Testis (tissue), 2 donors: ENCODE measurements at regions not wholly inside any gene's neighbourhood (a gene's known extent, or its start where the extent isn't known, plus 50 kb on each side); places are given as distances from the start of the nearest gene placed in this dataset.

Source experiments
- DNase-seq: peaks from one replicate; pipeline ENCODE4 v3.0.0-alpha.2; 2019
- H3K27ac ChIP-seq, 2 donors: fragments of 200-600 bp; sonication (generic); one replicate each; pipeline ENCODE4 v1.5.1; 2019
- H3K27me3 ChIP-seq: fragments of 200-600 bp; sonication (generic); one replicate; pipeline ENCODE4 v1.5.1; 2019
- H3K36me3 ChIP-seq: fragments of 200-600 bp; sonication (generic); one replicate; pipeline ENCODE4 v1.5.1; 2017; ENCODE audit warnings: low read depth; ENCODE audit errors: missing control alignments
- H3K4me1 ChIP-seq: fragments of 200-600 bp; sonication (generic); one replicate; pipeline ENCODE4 v1.5.1; 2019
- H3K4me3 ChIP-seq, 2 donors: fragments of 200-600 bp; sonication (generic); one replicate each; pipeline ENCODE4 v1.5.1; 2017 to 2019
- H3K9me3 ChIP-seq: fragments of 200-600 bp; sonication (generic); one replicate; pipeline ENCODE4 v1.5.1; 2017
- POLR2A ChIP-seq: fragments of 450-650 bp; IDR thresholded peaks from one replicate; pipeline ENCODE4 v1.6.1; 2017; ENCODE audit warnings: antibody characterized with exemption, mild to moderate bottlenecking, moderate library complexity
- WGBS, 2 donors: methylation state at CpG; one replicate each; pipeline ENCODE4 v1.1.5; 2018; 5-methylcytosine and 5-hydroxymethylcytosine counted together
- intact Hi-C: fragments of 100-400 bp; cut with DNase I; formaldehyde crosslinking; loops from one replicate; pipeline ENCODE4 v1.15.1; 2023; ENCODE audit warnings: low total_unique reads
- TF ChIP-seq, protein P1 (sequence below), 3 experiments: fragments of 450-650 bp in 2 of 3; fragments of 200-600 bp in 1 of 3; sonication (generic) in 1 of 3; IDR thresholded peaks; one replicate each; pipeline ENCODE4 v1.5.1; 2016 to 2019; ENCODE audit warnings: antibody characterized with exemption in 3 of 3, mild to moderate bottlenecking in 2 of 3, moderate library complexity in 1 of 3

DNA sequence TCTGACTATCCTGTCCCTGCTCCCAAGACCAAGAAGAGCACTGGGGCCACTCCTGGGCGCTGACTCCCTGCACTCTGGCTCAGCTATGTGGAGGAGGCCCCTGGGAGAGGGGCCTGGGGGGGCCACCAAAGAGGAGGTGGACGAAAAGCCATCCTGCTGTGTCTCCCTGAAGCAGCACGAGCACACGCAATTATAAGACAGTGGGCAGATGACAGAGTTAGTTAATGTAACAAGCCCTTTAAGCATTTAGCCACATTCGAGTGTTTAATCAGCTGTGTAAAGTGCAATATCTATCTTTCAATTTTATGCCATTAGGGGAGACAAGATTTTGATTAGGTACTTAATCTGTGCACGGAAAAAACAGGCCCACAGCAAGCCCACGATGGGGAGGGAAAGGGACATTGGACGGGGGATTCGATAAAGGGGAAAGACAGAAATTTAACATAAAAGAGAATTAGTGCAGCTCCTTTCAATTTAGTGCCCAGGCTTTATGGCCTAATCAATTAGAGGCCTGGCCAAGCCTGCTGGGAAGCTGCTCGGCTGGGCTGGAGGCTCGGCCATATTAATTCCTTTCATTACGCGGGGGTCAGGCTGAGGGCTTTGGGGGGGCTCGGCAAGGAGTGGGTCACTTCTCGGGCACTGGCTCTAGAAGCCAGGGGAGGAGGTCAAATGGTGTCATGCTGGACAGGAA is 286.2 kb downstream of the DHX35 start:
- no peaks in the 10 kb centered on the region for H3K36me3 ChIP-seq
- no peak for DNase-seq
- H3K9me3 ChIP-seq: no peaks in the 10 kb centered on the region
- no peak overlapping the region for H3K27ac ChIP-seq
- no peaks in the 10 kb centered on the region for H3K4me1 ChIP-seq
- WGBS, 2 donors: 78 to 82% methylated on average over 15 of the region's 15 CpGs
- no peak overlapping the region for H3K4me3 ChIP-seq
- no peaks in the 10 kb centered on the region for H3K27me3 ChIP-seq
- intact Hi-C loops: no loop called here
- TF ChIP-seq, protein P1, sequence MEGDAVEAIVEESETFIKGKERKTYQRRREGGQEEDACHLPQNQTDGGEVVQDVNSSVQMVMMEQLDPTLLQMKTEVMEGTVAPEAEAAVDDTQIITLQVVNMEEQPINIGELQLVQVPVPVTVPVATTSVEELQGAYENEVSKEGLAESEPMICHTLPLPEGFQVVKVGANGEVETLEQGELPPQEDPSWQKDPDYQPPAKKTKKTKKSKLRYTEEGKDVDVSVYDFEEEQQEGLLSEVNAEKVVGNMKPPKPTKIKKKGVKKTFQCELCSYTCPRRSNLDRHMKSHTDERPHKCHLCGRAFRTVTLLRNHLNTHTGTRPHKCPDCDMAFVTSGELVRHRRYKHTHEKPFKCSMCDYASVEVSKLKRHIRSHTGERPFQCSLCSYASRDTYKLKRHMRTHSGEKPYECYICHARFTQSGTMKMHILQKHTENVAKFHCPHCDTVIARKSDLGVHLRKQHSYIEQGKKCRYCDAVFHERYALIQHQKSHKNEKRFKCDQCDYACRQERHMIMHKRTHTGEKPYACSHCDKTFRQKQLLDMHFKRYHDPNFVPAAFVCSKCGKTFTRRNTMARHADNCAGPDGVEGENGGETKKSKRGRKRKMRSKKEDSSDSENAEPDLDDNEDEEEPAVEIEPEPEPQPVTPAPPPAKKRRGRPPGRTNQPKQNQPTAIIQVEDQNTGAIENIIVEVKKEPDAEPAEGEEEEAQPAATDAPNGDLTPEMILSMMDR (IDR thresholded peaks at IDR 0.05): no peak
- TF ChIP-seq POLR2A: no peak

DNA sequence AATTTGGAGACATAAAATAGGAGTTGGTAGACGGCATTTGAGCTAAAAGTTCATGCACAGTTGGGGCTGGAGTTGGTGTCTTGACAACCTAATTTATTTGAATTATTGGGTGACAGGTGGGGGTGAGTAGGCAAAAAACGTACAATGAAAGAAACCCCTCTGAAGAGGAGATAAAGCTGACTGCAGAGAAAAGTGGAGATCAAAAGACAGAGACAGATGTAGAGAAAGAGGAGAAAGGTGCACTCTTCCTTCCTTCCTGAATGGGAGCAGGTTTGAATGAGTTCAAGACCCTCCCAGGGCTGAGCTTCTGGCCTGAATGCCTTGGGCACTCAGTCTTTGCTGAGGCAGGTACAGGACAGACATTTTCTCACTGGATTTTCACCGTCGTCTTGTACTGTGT is 284.3 kb downstream of the DHX35 start:
- no peak overlapping the region for H3K4me3 ChIP-seq
- no peaks in the 10 kb centered on the region for H3K36me3 ChIP-seq
- H3K27ac ChIP-seq: no peak overlapping the region
- intact Hi-C loops: no loop called here
- H3K9me3 ChIP-seq: no peaks in the 10 kb centered on the region
- DNase-seq: no peak
- TF ChIP-seq, protein P1 (IDR thresholded peaks at IDR 0.05): no peak
- TF ChIP-seq POLR2A: no peak
- no peaks in the 10 kb centered on the region for H3K4me1 ChIP-seq
- 78 to 83% methylated on average over 4 of the region's 4 CpGs for WGBS, 2 donors
- H3K27me3 ChIP-seq: no peaks in the 10 kb centered on the region

DNA sequence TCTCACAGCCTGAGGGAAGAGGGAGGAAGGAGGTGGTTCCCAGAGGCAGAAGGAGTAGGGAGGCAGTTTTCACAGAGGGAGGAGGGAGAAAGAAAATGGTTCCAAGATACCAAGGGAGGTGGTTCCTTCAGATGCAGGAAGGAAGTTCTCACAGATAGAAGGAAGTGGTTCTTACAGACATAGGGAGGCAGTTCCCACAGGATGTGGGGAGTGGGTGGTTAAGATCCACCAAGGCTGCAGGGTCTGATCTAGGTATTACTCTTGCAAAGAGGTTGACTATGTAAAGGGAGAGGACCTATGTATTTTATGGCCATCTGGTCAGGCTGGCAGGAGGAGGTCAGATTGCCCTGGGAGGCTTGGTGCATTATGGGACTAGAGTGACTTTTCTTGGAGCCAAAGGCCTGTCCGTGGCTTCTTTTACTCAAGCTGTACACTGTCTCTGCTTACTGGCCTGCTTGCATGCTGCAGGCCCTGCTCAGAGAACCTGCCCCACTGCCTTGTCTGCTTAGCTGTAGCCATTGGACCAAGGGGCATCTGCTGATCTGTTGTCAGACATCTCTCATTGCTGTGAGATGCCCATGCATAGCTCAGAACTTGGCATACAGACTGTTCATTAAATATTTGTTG is 283.7 kb downstream of the DHX35 start:
- 75 to 80% methylated on average over 1 of the region's 1 CpG for WGBS, 2 donors
- DNase-seq: no peak
- Histone ChIP-seq H3K4me3 (no peak overlapping the region), H3K27me3 (no peaks in the 10 kb centered on the region), H3K4me1 (no peaks in the 10 kb centered on the region), H3K9me3 (no peaks in the 10 kb centered on the region), H3K27ac (no peak overlapping the region), H3K36me3 (no peaks in the 10 kb centered on the region)
- intact Hi-C loops: no loop called here
- TF ChIP-seq, protein P1 (IDR thresholded peaks at IDR 0.05): no peak
- TF ChIP-seq POLR2A: no peak

DNA sequence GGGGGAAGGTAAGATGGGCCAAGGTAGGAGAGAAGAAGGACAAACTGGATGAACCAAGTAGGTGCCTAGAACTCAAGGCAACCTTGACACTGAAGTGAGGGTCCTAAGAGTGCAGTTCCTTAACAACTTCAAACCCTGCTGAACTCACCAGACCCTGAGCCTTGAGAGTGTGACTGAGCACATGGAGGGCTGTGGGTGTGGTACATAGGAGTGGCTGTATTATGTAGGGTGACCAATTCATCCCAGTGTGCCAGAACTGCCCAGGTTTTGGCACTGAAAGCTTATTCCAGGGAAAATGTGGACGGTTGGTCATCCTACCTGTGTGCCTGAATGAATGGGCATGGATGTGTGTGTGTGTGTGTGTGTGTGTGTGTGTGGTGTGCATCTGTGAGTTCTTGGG is 281.8 kb downstream of the DHX35 start:
- Histone ChIP-seq H3K36me3 (no peaks in the 10 kb centered on the region), H3K9me3 (no peaks in the 10 kb centered on the region), H3K27ac (no peak overlapping the region), H3K4me1 (no peaks in the 10 kb centered on the region), H3K4me3 (no peak overlapping the region), H3K27me3 (no peaks in the 10 kb centered on the region)
- WGBS, 2 donors: 95 to 100% methylated on average over 1 of the region's 1 CpG
- no peak for DNase-seq
- no peak for TF ChIP-seq POLR2A
- TF ChIP-seq, protein P1 (IDR thresholded peaks at IDR 0.05): no peak
- intact Hi-C loops: no loop called here

DNA sequence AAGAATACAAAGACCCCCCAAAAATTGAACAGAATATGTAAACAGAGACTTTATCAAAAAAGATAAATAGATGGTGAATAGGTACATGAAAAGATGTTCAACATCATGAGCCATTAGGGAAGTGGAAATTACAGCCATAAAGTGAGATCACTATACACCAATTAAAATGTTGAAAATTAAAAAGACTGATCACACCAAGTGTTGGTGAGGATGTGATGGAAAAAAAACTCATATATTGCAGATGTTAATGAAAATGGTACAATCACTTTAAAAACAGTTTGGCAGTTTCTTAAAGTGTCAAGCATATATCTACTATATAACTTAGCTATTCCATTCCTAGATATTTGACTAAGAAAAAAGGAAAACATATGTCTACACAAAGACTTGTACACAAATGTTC is 280.5 kb downstream of the DHX35 start:
- no peaks in the 10 kb centered on the region for H3K4me1 ChIP-seq
- no peak for TF ChIP-seq POLR2A
- TF ChIP-seq, protein P1 (IDR thresholded peaks at IDR 0.05): no peak
- no peak for DNase-seq
- no peaks in the 10 kb centered on the region for H3K9me3 ChIP-seq
- H3K36me3 ChIP-seq: no peaks in the 10 kb centered on the region
- H3K27me3 ChIP-seq: no peaks in the 10 kb centered on the region
- intact Hi-C loops: no loop called here
- H3K4me3 ChIP-seq: no peak overlapping the region
- H3K27ac ChIP-seq: no peak overlapping the region
